Kidney epithelial cell (primary cell): ENCODE measurements at regions not wholly inside any gene's neighbourhood (a gene's known extent, or its start where the extent isn't known, plus 50 kb on each side); places are given as distances from the start of the nearest gene placed in this dataset.
"Not testable (repeated sequence)": the region's sequence is repeated elsewhere in the genome, so short reads cannot be mapped to it uniquely, and the experiment has no call there.

Experiments
- DNase-seq: peaks from one replicate; pipeline ENCODE4 v3.0.0-alpha.2; 2010; ENCODE audit warnings: low read depth
- H3K27me3 ChIP-seq: 2 replicates; pipeline ENCODE4 v1.6.0; 2011; ENCODE audit warnings: low read length; ENCODE audit not compliant: control insufficient read depth, insufficient read depth
- H3K36me3 ChIP-seq: 2 replicates; pipeline ENCODE4 v1.5.1; 2011; ENCODE audit warnings: low read length; ENCODE audit not compliant: control insufficient read depth, insufficient read depth
- H3K4me3 ChIP-seq: 2 replicates; pipeline ENCODE4 v1.5.1; 2011; ENCODE audit warnings: low read depth, mild to moderate bottlenecking, control low read depth, low read length
- CTCF ChIP-seq: IDR thresholded peaks from 2 replicates; pipeline ENCODE4 v1.5.1; 2011; ENCODE audit warnings: mild to moderate bottlenecking, moderate library complexity, low read length, control low read depth, inconsistent platforms; ENCODE audit not compliant: insufficient read depth, poor library complexity, severe bottlenecking

GRCh38 chr16:35102780-35103403 lies 1643.5 kb downstream of the TP53TG3F start:
- H3K4me3 ChIP-seq: no peak overlapping the region
- H3K27me3 ChIP-seq: no peaks in the 10 kb centered on the region
- no peak for DNase-seq
- no peak for TF ChIP-seq CTCF
- no peaks in the 10 kb centered on the region for H3K36me3 ChIP-seq

- H3K27me3 ChIP-seq, H3K4me3 ChIP-seq, DNase-seq, H3K36me3 ChIP-seq: not testable (repeated sequence)
Measured at GRCh38 chr16:35111772-35112171, 1652.4 kb downstream of the TP53TG3F start.

GRCh38 chr16:35131429-35131828 lies 1672.0 kb downstream of the TP53TG3F start:
- Histone ChIP-seq H3K27me3 (no peaks in the 10 kb centered on the region), H3K4me3 (no peak overlapping the region), H3K36me3 (no peaks in the 10 kb centered on the region)
- TF ChIP-seq CTCF: no peak
- no peak for DNase-seq

GRCh38 chr16:35134471-35134870 lies 1675.1 kb downstream of the TP53TG3F start:
- no peak for TF ChIP-seq CTCF
- H3K27me3 ChIP-seq: no peaks in the 10 kb centered on the region
- no peaks in the 10 kb centered on the region for H3K36me3 ChIP-seq
- no peak for DNase-seq
- no peak overlapping the region for H3K4me3 ChIP-seq

GRCh38 chr16:35140293-35140986 lies 1681.0 kb downstream of the TP53TG3F start:
- Histone ChIP-seq H3K27me3 (no peaks in the 10 kb centered on the region), H3K36me3 (no peaks in the 10 kb centered on the region), H3K4me3 (no peak overlapping the region)
- TF ChIP-seq CTCF: no peak
- DNase-seq: no peak

- DNase-seq: no peak
- TF ChIP-seq CTCF: no peak
- no peaks in the 10 kb centered on the region for H3K27me3 ChIP-seq
- no peak overlapping the region for H3K4me3 ChIP-seq
- H3K36me3 ChIP-seq: no peaks in the 10 kb centered on the region
Measured at GRCh38 chr16:35141303-35141702, 1681.9 kb downstream of the TP53TG3F start.
